HG03521 (cell line): ENCODE measurements at regions not wholly inside any gene's neighbourhood (a gene's known extent, or its start where the extent isn't known, plus 50 kb on each side); places are given as distances from the start of the nearest gene placed in this dataset.

Source experiments
- ATAC-seq: cut with Tn5 transposase; IDR thresholded peaks from one replicate; pipeline ENCODE4 v1.9.1; 2021; ENCODE audit warnings: mild to moderate bottlenecking, moderate library complexity; ENCODE audit not compliant: unreplicated experiment

GRCh38 chr3:192077795-192078497 lies 617.0 kb downstream of the PYDC2 start:
- ATAC-seq, result no peak

GRCh38 chr3:192079098-192079497 lies 618.1 kb downstream of the PYDC2 start:
- ATAC-seq, result no peak

- ATAC-seq, result no peak
Measured at GRCh38 chr3:192080336-192080735, 619.4 kb downstream of the PYDC2 start.

- peak; percentile 85 for ATAC-seq
Measured at GRCh38 chr3:192082730-192083660, 622.0 kb downstream of the PYDC2 start.
